ENCODE measurements at regions not wholly inside any gene's neighbourhood (a gene's known extent, or its start where the extent isn't known, plus 50 kb on each side); places are given as distances from the start of the nearest gene placed in this dataset.

GRCh38 chr13:109655611-109656010 lies 130.8 kb downstream of the IRS2 start (continued):
- TF ChIP-seq MLLT1 (IDR thresholded peaks at IDR 0.05) = no peak
- TF ChIP-seq SRF (IDR thresholded peaks at IDR 0.05; ENCODE audit: low read depth in 2 of 2, low read length in 2 of 2) = no peak
- TF ChIP-seq TCF12 (IDR thresholded peaks at IDR 0.05; ENCODE audit: low read depth, low read length) = no peak
- no peak for TF ChIP-seq EGR1 (IDR thresholded peaks at IDR 0.05; ENCODE audit: borderline replicate concordance in 1 of 2, low read depth in 2 of 2, low read length in 2 of 2)
- TF ChIP-seq ETV6 (conservative IDR thresholded peaks at IDR 0.05 in 1 of 2, IDR thresholded peaks at IDR 0.05 in 1 of 2; ENCODE audit: borderline replicate concordance in 1 of 2, low read depth in 1 of 2) = no peak
- no peak for TF ChIP-seq RAD51 (IDR thresholded peaks at IDR 0.05)
- TF ChIP-seq E4F1 (IDR thresholded peaks at IDR 0.05; ENCODE audit: borderline replicate concordance, partially characterized antibody) = no peak
- TF ChIP-seq MTA3 (IDR thresholded peaks at IDR 0.05; ENCODE audit: borderline replicate concordance, low read length) = no peak
- TF ChIP-seq SIN3A (IDR thresholded peaks at IDR 0.05; ENCODE audit: low read depth, low read length) = no peak

- H3K27me3 ChIP-seq (replicated peaks in 1 of 2; ENCODE audit: control insufficient read depth in 2 of 2, insufficient read depth in 2 of 2, low read length in 1 of 2) = no peaks in the 10 kb centered on the region
- ChIA-PET RAD21 (ENCODE audit: unreplicated experiment) (no interaction called here), CTCF (no interaction called here), SMC1A (ENCODE audit: uncharacterized antibody, unreplicated experiment) (no interaction called here), POLR2A (no interaction called here)
- BruUV-seq (replicated peaks) = no TSS peak
- H3K4me2 ChIP-seq (ENCODE audit: control insufficient read depth, insufficient read depth) = no peak overlapping the region
- no peak for ATAC-seq
- in situ Hi-C loops (cut with MboI) (no loop called here), intact Hi-C loops (cut with micrococcal nuclease; ENCODE audit: unreplicated experiment) (no loop called here)
- no peaks in the 10 kb centered on the region for H3K9me3 ChIP-seq (replicated peaks; ENCODE audit: control insufficient read depth, insufficient read depth, low read length)
- no peaks in the 10 kb centered on the region for H3K36me3 ChIP-seq (ENCODE audit: control insufficient read depth in 2 of 2, insufficient read depth in 2 of 2, low read length in 1 of 2)
- no peaks in the 10 kb centered on the region for H3K4me1 ChIP-seq (ENCODE audit: control insufficient read depth, insufficient read depth, low read length)
- H2AFZ ChIP-seq (ENCODE audit: control insufficient read depth, low read depth, low read length) = no peak overlapping the region
- no peak overlapping the region for H3K4me3 ChIP-seq
- H3K79me2 ChIP-seq (ENCODE audit: control insufficient read depth, insufficient read depth, low read length) = no peaks in the 10 kb centered on the region
- H3K27ac ChIP-seq (ENCODE audit: control insufficient read depth, insufficient read depth) = no peak overlapping the region
- H4K20me1 ChIP-seq (ENCODE audit: control insufficient read depth, insufficient read depth) = no peaks in the 10 kb centered on the region
- no peak for FAIRE-seq
- H3K9ac ChIP-seq (ENCODE audit: control insufficient read depth, insufficient read depth, low read length) = no peak overlapping the region
- no peak for DNase-seq (ENCODE audit: low read depth, low spot score)
- 20% methylated on average over 1 of the region's 1 CpG for WGBS (ENCODE audit: insufficient coverage, insufficient replicate concordance, low lambda C conversion rate, missing lambda C conversion rate)
- TF ChIP-seq ZNF274 (IDR thresholded peaks at IDR 0.05; ENCODE audit: insufficient read depth, insufficient read length) = no peak
- no peak for TF ChIP-seq E2F8 (IDR thresholded peaks at IDR 0.05; ENCODE audit: low read depth, partially characterized antibody)
- no peak for TF ChIP-seq ZBED1 (IDR thresholded peaks at IDR 0.05; ENCODE audit: borderline replicate concordance)
- TF ChIP-seq SUZ12 (IDR thresholded peaks at IDR 0.05; ENCODE audit: unreplicated experiment) = no peak
- TF ChIP-seq ELK1 (IDR thresholded peaks at IDR 0.05; ENCODE audit: low read depth, low read length) = no peak
Measured at GRCh38 chr13:109655206-109655600, 131.2 kb downstream of the IRS2 start.

Measured in GM12878 (cell line).